SK-N-MC (cell line): ENCODE measurements at regions not wholly inside any gene's neighbourhood (a gene's known extent, or its start where the extent isn't known, plus 50 kb on each side); places are given as distances from the start of the nearest gene placed in this dataset.
"Not testable (repeated sequence)": the region's sequence is repeated elsewhere in the genome, so short reads cannot be mapped to it uniquely, and the experiment has no call there.

Experiments
- DNase-seq: peaks from one replicate; pipeline ENCODE4 v3.0.0-alpha.2; 2011; ENCODE audit warnings: low read depth, low spot score
- H3K27ac ChIP-seq: fragments of 200-600 bp; sonication (generic); 2 replicates; pipeline ENCODE4 v1.5.1; 2016; ENCODE audit warnings: mixed run types
- H3K36me3 ChIP-seq: fragments of 200-600 bp; sonication (generic); 2 replicates; pipeline ENCODE4 v1.6.1; 2017; ENCODE audit warnings: antibody characterized with exemption, low read length, mixed read lengths; ENCODE audit not compliant: insufficient read depth
- H3K4me3 ChIP-seq: fragments of 200-600 bp; sonication (generic); 2 replicates; pipeline ENCODE4 v1.5.1; 2016
- H3K9ac ChIP-seq: fragments of 200-600 bp; sonication (generic); 2 replicates; pipeline ENCODE4 v1.8.0; 2017; ENCODE audit warnings: mixed run types, mixed read lengths; ENCODE audit not compliant: insufficient read length
- H3K9me3 ChIP-seq: fragments of 200-600 bp; sonication (generic); 2 replicates; pipeline ENCODE4 v1.6.1; 2017; ENCODE audit warnings: low read depth, mild to moderate bottlenecking, antibody characterized with exemption, low read length, moderate library complexity, mixed read lengths
- EZH2 ChIP-seq: fragments of 200-600 bp; sonication (generic); IDR thresholded peaks from one replicate; pipeline ENCODE4 v1.6.1; 2017; ENCODE audit warnings: antibody characterized with exemption
- FOXP2 ChIP-seq: optimal IDR thresholded peaks from 2 replicates; pipeline ENCODE3; 2011; ENCODE audit warnings: mild to moderate bottlenecking, moderate library complexity; ENCODE audit not compliant: insufficient read depth; ENCODE audit errors: extremely low read length, control extremely low read depth
- POLR2AphosphoS5 ChIP-seq: IDR thresholded peaks from 2 replicates; pipeline ENCODE4 v1.6.1; 2012; ENCODE audit warnings: mild to moderate bottlenecking, low read depth, low read length, borderline replicate concordance

- peaks cover 3% of the 10 kb centered on the region; the same call in 1 of the 2 replicates for H3K9me3 ChIP-seq
- no peak overlapping the region for H3K27ac ChIP-seq
- no peaks in the 10 kb centered on the region for H3K36me3 ChIP-seq
- TF ChIP-seq EZH2 = no peak
- no peak for TF ChIP-seq FOXP2
- TF ChIP-seq POLR2AphosphoS5 = no peak
- H3K4me3 ChIP-seq = no peak overlapping the region
- no peak for DNase-seq
- no peak overlapping the region for H3K9ac ChIP-seq
Measured at GRCh38 chr3:162547321-162547720, 1050.7 kb downstream of the OTOL1 start.

- H3K27ac ChIP-seq = no peak overlapping the region
- no peaks in the 10 kb centered on the region for H3K36me3 ChIP-seq
- TF ChIP-seq FOXP2 = no peak
- no peaks in the 10 kb centered on the region for H3K9me3 ChIP-seq
- no peak for DNase-seq
- no peak overlapping the region for H3K9ac ChIP-seq
- no peak overlapping the region for H3K4me3 ChIP-seq
Measured at GRCh38 chr3:162555761-162556160, 1059.2 kb downstream of the OTOL1 start.

- H3K9ac ChIP-seq = no peak overlapping the region
- no peaks in the 10 kb centered on the region for H3K9me3 ChIP-seq
- H3K36me3 ChIP-seq = no peaks in the 10 kb centered on the region
- DNase-seq = no peak
- no peak for TF ChIP-seq FOXP2
- TF ChIP-seq POLR2AphosphoS5 = no peak
- no peak for TF ChIP-seq EZH2
- 0 out of 2 replicates have a peak overlapping the region, but pooled peaks have one; percentile 7 for H3K4me3 ChIP-seq
- H3K27ac ChIP-seq = peak overlapping the region; percentile 84
Measured at GRCh38 chr3:162558016-162558415, 1061.4 kb downstream of the OTOL1 start.

GRCh38 chr3:162568706-162569105, 1072.1 kb downstream of the OTOL1 start:
- no peak overlapping the region for H3K4me3 ChIP-seq
- no peaks in the 10 kb centered on the region for H3K9me3 ChIP-seq
- H3K27ac ChIP-seq = no peak overlapping the region
- TF ChIP-seq EZH2 = no peak
- no peak for TF ChIP-seq POLR2AphosphoS5
- no peak for TF ChIP-seq FOXP2
- DNase-seq = no peak
- no peak overlapping the region for H3K9ac ChIP-seq
- H3K36me3 ChIP-seq = no peaks in the 10 kb centered on the region

GRCh38 chr3:162569314-162569713, 1072.7 kb downstream of the OTOL1 start:
- no peaks in the 10 kb centered on the region for H3K36me3 ChIP-seq
- no peak for DNase-seq
- TF ChIP-seq FOXP2 (no peak), EZH2 (no peak), POLR2AphosphoS5 (no peak)

GRCh38 chr3:162584986-162585385, 1088.4 kb downstream of the OTOL1 start:
- DNase-seq = no peak

More at GRCh38 chr3:162569314-162569713, 1072.7 kb downstream of the OTOL1 start:
- H3K4me3 ChIP-seq = no peak overlapping the region
- no peaks in the 10 kb centered on the region for H3K9me3 ChIP-seq
- H3K9ac ChIP-seq = no peak overlapping the region
- no peak overlapping the region for H3K27ac ChIP-seq

GRCh38 chr3:162586591-162586990, 1090.0 kb downstream of the OTOL1 start:
- DNase-seq = no peak
- H3K36me3 ChIP-seq = no peaks in the 10 kb centered on the region
- TF ChIP-seq EZH2 (no peak), FOXP2 (no peak), POLR2AphosphoS5 (no peak)
- no peaks in the 10 kb centered on the region for H3K9me3 ChIP-seq
- no peak overlapping the region for H3K4me3 ChIP-seq
- H3K27ac ChIP-seq = no peak overlapping the region
- H3K9ac ChIP-seq = no peak overlapping the region

More at GRCh38 chr3:162584986-162585385, 1088.4 kb downstream of the OTOL1 start:
- no peaks in the 10 kb centered on the region for H3K9me3 ChIP-seq
- H3K9ac ChIP-seq = no peak overlapping the region
- H3K4me3 ChIP-seq = no peak overlapping the region
- H3K27ac ChIP-seq = no peak overlapping the region
- no peak for TF ChIP-seq FOXP2
- no peaks in the 10 kb centered on the region for H3K36me3 ChIP-seq

GRCh38 chr3:162597226-162597625, 1100.6 kb downstream of the OTOL1 start:
- DNase-seq = no peak
- no peak overlapping the region for H3K27ac ChIP-seq
- no peak overlapping the region for H3K4me3 ChIP-seq
- TF ChIP-seq POLR2AphosphoS5 (no peak), EZH2 (no peak), FOXP2 (no peak)
- peaks cover 3% of the 10 kb centered on the region; the same call in 1 of the 2 replicates for H3K9me3 ChIP-seq
- H3K9ac ChIP-seq = no peak overlapping the region
- H3K36me3 ChIP-seq = no peaks in the 10 kb centered on the region

- not testable (repeated sequence) for DNase-seq, H3K27ac ChIP-seq, H3K36me3 ChIP-seq, H3K9ac ChIP-seq, H3K4me3 ChIP-seq, H3K9me3 ChIP-seq
Measured at GRCh38 chr3:162598500-162598899, 1101.9 kb downstream of the OTOL1 start.

GRCh38 chr3:162599742-162600141, 1103.1 kb downstream of the OTOL1 start:
- DNase-seq, H3K9ac ChIP-seq, H3K4me3 ChIP-seq, H3K9me3 ChIP-seq, H3K36me3 ChIP-seq, H3K27ac ChIP-seq: not testable (repeated sequence)
